ENCODE measurements at regions not wholly inside any gene's neighbourhood (a gene's known extent, or its start where the extent isn't known, plus 50 kb on each side); places are given as distances from the start of the nearest gene placed in this dataset.

DNA sequence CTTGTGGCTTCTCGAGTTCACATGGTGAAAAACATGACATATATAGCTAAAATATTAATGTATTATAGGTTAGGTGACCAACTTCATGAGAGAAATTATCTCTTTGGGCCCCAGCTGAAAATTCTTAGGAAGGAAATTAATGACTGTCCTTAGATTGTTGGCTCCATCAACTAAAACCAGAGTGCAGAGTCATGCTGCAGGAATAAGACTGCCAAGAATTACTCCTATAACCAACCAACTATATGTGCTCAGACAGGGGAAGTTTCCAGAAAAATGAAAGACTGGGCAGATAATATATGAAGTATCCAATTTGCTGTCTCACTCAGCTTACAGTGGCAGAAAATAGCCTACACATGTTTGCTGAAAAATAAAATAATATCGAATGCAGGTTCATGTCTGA lies 71.0 kb upstream of the TMEFF2 start:
- ATAC-seq (no peak), DNase-seq (no peak)
- no peak overlapping the region for H3K27ac ChIP-seq
- H3K27me3 ChIP-seq: no peaks in the 10 kb centered on the region
- TF ChIP-seq, protein P1, sequence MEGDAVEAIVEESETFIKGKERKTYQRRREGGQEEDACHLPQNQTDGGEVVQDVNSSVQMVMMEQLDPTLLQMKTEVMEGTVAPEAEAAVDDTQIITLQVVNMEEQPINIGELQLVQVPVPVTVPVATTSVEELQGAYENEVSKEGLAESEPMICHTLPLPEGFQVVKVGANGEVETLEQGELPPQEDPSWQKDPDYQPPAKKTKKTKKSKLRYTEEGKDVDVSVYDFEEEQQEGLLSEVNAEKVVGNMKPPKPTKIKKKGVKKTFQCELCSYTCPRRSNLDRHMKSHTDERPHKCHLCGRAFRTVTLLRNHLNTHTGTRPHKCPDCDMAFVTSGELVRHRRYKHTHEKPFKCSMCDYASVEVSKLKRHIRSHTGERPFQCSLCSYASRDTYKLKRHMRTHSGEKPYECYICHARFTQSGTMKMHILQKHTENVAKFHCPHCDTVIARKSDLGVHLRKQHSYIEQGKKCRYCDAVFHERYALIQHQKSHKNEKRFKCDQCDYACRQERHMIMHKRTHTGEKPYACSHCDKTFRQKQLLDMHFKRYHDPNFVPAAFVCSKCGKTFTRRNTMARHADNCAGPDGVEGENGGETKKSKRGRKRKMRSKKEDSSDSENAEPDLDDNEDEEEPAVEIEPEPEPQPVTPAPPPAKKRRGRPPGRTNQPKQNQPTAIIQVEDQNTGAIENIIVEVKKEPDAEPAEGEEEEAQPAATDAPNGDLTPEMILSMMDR (IDR thresholded peaks at IDR 0.05): no peak
- intact Hi-C loops (cut with DNase I): no loop called here
- H3K36me3 ChIP-seq: no peaks in the 10 kb centered on the region
- no peaks in the 10 kb centered on the region for H3K4me1 ChIP-seq
- no peaks in the 10 kb centered on the region for H3K9me3 ChIP-seq
- H3K4me3 ChIP-seq: no peak overlapping the region

- TF ChIP-seq, protein P1 (IDR thresholded peaks at IDR 0.05): no peak
- Histone ChIP-seq H3K4me3 (no peak overlapping the region), H3K4me1 (no peaks in the 10 kb centered on the region), H3K9me3 (no peaks in the 10 kb centered on the region), H3K36me3 (no peaks in the 10 kb centered on the region), H3K27ac (no peak overlapping the region), H3K27me3 (no peaks in the 10 kb centered on the region)
- intact Hi-C loops (cut with DNase I): no loop called here
- ATAC-seq (no peak), DNase-seq (no peak)
Observed at GRCh38 chr2:192254444-192254843, 59.7 kb upstream of the TMEFF2 start.

DNA sequence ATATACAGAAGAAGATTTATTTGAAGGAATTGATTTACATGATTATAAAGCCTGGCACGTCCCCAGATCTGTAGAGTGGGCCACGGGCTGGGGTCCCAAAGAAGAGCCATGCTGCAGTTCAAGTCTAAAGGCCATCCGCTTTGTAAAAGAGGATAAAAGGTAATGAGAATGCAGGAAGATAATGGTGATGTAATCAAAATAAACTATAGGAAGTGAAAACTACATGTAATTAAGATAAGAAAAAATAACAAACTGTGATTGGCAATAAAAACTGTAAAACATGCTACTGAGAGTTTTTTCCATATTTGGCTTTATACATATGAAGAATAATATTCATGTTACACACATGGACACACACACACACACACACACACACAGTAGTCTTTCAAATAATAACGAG lies 59.0 kb upstream of the TMEFF2 start:
- Histone ChIP-seq H3K36me3 (no peaks in the 10 kb centered on the region), H3K9me3 (no peaks in the 10 kb centered on the region), H3K27me3 (no peaks in the 10 kb centered on the region), H3K27ac (no peak overlapping the region), H3K4me1 (no peaks in the 10 kb centered on the region), H3K4me3 (no peak overlapping the region)
- peak in 1 of 4 donors; percentile 18 for DNase-seq
- intact Hi-C loops (cut with DNase I): no loop called here
- no peak for ATAC-seq
- TF ChIP-seq, protein P1 (IDR thresholded peaks at IDR 0.05): no peak

DNA sequence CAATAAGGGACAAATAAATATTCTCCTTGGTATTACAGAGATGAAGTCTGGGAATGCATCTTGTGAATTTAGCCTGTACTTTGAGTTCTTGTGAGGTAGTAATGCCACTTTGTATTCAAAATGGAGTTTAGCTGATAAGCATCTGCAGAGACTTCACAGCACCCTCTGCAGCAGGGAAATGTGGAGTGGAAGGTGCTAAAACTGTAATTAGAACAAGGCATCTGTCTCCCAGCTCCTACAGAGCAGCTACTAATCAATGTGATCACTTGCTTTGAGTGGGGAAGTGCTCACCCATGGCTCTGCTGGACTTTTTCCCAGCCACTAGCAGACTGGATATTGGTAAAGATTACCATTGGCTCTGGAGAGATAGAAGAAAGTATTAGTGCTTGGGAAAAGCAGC lies 56.2 kb upstream of the TMEFF2 start:
- Histone ChIP-seq H3K9me3 (no peaks in the 10 kb centered on the region), H3K27ac (no peak overlapping the region), H3K36me3 (no peaks in the 10 kb centered on the region), H3K4me3 (no peak overlapping the region), H3K27me3 (no peaks in the 10 kb centered on the region), H3K4me1 (no peaks in the 10 kb centered on the region)
- intact Hi-C loops (cut with DNase I): no loop called here
- no peak for DNase-seq
- ATAC-seq: no peak
- TF ChIP-seq, protein P1 (IDR thresholded peaks at IDR 0.05): no peak

GRCh38 chr2:192247456-192247855 lies 52.7 kb upstream of the TMEFF2 start:
- H3K36me3 ChIP-seq: no peaks in the 10 kb centered on the region
- DNase-seq (no peak), ATAC-seq (no peak)
- H3K27ac ChIP-seq: no peak overlapping the region
- H3K9me3 ChIP-seq: no peaks in the 10 kb centered on the region
- H3K4me1 ChIP-seq: no peaks in the 10 kb centered on the region
- intact Hi-C loops (cut with DNase I): no loop called here
- TF ChIP-seq, protein P1 (IDR thresholded peaks at IDR 0.05): no peak
- no peaks in the 10 kb centered on the region for H3K27me3 ChIP-seq
- no peak overlapping the region for H3K4me3 ChIP-seq

All from left lung (tissue), 4 donors.